ENCODE measurements at regions not wholly inside any gene's neighbourhood (a gene's known extent, or its start where the extent isn't known, plus 50 kb on each side); places are given as distances from the start of the nearest gene placed in this dataset.
"Not testable (repeated sequence)": the region's sequence is repeated elsewhere in the genome, so short reads cannot be mapped to it uniquely, and the experiment has no call there.

DNA sequence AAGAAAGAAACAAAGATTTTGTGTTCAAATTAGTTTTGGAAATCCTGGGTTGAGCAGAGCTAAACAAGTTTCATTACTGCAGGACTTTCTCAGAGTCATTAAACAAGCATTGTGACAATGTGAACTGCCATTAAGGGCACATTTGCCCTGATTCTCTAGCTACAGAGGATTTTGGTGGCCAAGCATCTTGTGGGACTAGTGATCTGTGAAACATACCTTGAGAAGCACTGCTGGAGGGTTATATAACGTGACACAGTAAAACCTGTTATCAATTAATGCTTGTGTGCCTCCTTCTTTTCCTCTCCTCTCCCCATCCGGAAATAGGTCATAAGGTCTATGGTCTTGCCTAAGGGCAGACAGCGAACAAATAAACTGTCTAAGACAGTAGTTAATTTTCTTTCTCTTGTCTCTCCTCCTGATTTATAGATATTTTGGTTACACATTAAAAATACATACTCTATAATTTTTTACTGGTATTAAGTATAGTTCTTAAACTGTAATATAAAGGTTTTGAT lies 167.3 kb upstream of the NANOGP8 start:
- Histone ChIP-seq H3K4me3 (ENCODE audit: insufficient read depth in 1 of 2, low read depth in 1 of 2, low read length in 2 of 2) (no peak overlapping the region), H3K23ac (ENCODE audit: low read length in 2 of 2) (no peak overlapping the region), H2AK5ac (ENCODE audit: low read length, severe bottlenecking) (no peak overlapping the region), H2BK15ac (ENCODE audit: low read depth, poor library complexity, severe bottlenecking) (no peak overlapping the region), H2AFZ (ENCODE audit: low read depth, low read length) (no peak overlapping the region), H3K4me1 (ENCODE audit: control insufficient read depth, insufficient read depth, low read depth, low read length) (peaks cover 1% of the 10 kb centered on the region), H3K14ac (ENCODE audit: low read length in 2 of 2) (no peak overlapping the region), H3K79me1 (replicated peaks; ENCODE audit: low read length, poor library complexity, severe bottlenecking) (no peaks in the 10 kb centered on the region), H3K4me2 (ENCODE audit: low read length, poor library complexity, severe bottlenecking) (no peak overlapping the region), H2BK12ac (ENCODE audit: low read length in 2 of 2) (no peak overlapping the region), H3K9ac (ENCODE audit: low read length) (no peak overlapping the region), H3K27me3 (ENCODE audit: control insufficient read depth in 1 of 2, insufficient read depth in 1 of 2, low read length in 2 of 2) (no peaks in the 10 kb centered on the region), H3K36me3 (ENCODE audit: control insufficient read depth in 1 of 2, insufficient read depth in 2 of 2, low read depth in 1 of 2, low read length in 2 of 2) (no peaks in the 10 kb centered on the region), H2BK120ac (ENCODE audit: low read depth, low read length) (no peak overlapping the region), H3K4ac (ENCODE audit: low read depth in 1 of 2, low read length in 2 of 2) (no peak overlapping the region), H3K27ac (ENCODE audit: low read length, poor library complexity, severe bottlenecking) (no peak overlapping the region), H4K8ac (ENCODE audit: low read length) (no peak overlapping the region), H3K9me3 (ENCODE audit: control insufficient read depth, low read length) (no peaks in the 10 kb centered on the region), H3K18ac (ENCODE audit: low read depth in 1 of 2, low read length in 2 of 2) (no peak overlapping the region), H2BK5ac (ENCODE audit: low read depth, low read length, poor library complexity, severe bottlenecking) (no peak overlapping the region), H4K91ac (ENCODE audit: low read length) (no peak overlapping the region)
- DNase-seq: no peak
- WGBS: 50% methylated on average over 1 of the region's 3 CpGs

DNA sequence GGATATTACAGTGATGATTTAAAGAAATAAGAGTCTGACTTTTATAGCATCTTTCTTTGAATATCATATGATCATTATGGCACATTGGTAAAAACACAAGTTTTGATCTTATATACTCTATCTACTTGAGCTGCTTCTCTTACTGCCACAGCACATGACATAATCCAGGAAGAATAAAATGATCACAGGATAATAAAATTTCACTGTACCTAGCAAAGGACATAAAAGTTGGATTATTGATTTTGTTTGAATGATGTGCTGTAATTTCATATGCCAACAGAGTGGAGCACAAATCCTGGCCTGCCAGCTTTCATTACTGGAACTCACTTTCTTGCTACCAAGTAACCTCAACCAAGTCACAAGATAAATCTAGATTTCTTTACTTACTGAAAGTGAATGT lies 162.1 kb upstream of the NANOGP8 start:
- no peak overlapping the region for H2BK15ac ChIP-seq (ENCODE audit: low read depth, poor library complexity, severe bottlenecking)
- no peaks in the 10 kb centered on the region for H3K4me1 ChIP-seq (ENCODE audit: control insufficient read depth, insufficient read depth, low read depth, low read length)
- H3K27me3 ChIP-seq (ENCODE audit: control insufficient read depth in 1 of 2, insufficient read depth in 1 of 2, low read length in 2 of 2): no peaks in the 10 kb centered on the region
- no peak overlapping the region for H2BK12ac ChIP-seq (ENCODE audit: low read length in 2 of 2)
- H3K18ac ChIP-seq (ENCODE audit: low read depth in 1 of 2, low read length in 2 of 2): no peak overlapping the region
- H4K91ac ChIP-seq (ENCODE audit: low read length): no peak overlapping the region
- no peaks in the 10 kb centered on the region for H3K79me1 ChIP-seq (replicated peaks; ENCODE audit: low read length, poor library complexity, severe bottlenecking)
- no peak overlapping the region for H2BK5ac ChIP-seq (ENCODE audit: low read depth, low read length, poor library complexity, severe bottlenecking)
- no peaks in the 10 kb centered on the region for H3K36me3 ChIP-seq (ENCODE audit: control insufficient read depth in 1 of 2, insufficient read depth in 2 of 2, low read depth in 1 of 2, low read length in 2 of 2)
- no peak overlapping the region for H3K4me3 ChIP-seq (ENCODE audit: insufficient read depth in 1 of 2, low read depth in 1 of 2, low read length in 2 of 2)
- H3K23ac ChIP-seq (ENCODE audit: low read length in 2 of 2): no peak overlapping the region
- no peak overlapping the region for H3K27ac ChIP-seq (ENCODE audit: low read length, poor library complexity, severe bottlenecking)
- no peak overlapping the region for H3K9ac ChIP-seq (ENCODE audit: low read length)
- H3K14ac ChIP-seq (ENCODE audit: low read length in 2 of 2): no peak overlapping the region
- no peak overlapping the region for H2AK5ac ChIP-seq (ENCODE audit: low read length, severe bottlenecking)
- H3K4me2 ChIP-seq (ENCODE audit: low read length, poor library complexity, severe bottlenecking): no peak overlapping the region
- no peak overlapping the region for H4K8ac ChIP-seq (ENCODE audit: low read length)
- H2AFZ ChIP-seq (ENCODE audit: low read depth, low read length): no peak overlapping the region
- H3K4ac ChIP-seq (ENCODE audit: low read depth in 1 of 2, low read length in 2 of 2): no peak overlapping the region
- DNase-seq: no peak
- no peak overlapping the region for H2BK120ac ChIP-seq (ENCODE audit: low read depth, low read length)
- no peaks in the 10 kb centered on the region for H3K9me3 ChIP-seq (ENCODE audit: control insufficient read depth, low read length)

DNA sequence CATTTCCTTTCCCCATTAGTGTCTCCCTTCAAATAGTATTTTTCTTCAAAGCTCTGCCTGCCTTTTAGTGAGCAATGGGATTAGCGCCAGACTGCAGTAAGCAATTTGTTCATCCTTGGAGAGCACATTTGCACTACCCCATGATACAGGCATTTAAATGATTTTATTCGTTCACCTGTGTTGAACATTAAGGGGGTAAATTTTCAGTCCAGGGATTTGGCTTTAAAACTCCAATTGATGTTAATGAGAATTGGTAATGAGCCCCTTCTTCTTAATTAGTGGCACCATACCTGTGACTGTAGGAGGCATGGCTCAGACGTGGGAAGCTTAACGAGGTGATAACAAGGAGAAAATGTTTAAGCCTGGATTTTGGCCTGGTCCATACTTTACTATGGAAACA lies 161.4 kb upstream of the NANOGP8 start:
- Histone ChIP-seq H3K23ac (ENCODE audit: low read length in 2 of 2) (no peak overlapping the region), H3K9me3 (ENCODE audit: control insufficient read depth, low read length) (no peaks in the 10 kb centered on the region), H3K4ac (ENCODE audit: low read depth in 1 of 2, low read length in 2 of 2) (no peak overlapping the region), H2AK5ac (ENCODE audit: low read length, severe bottlenecking) (no peak overlapping the region), H3K9ac (ENCODE audit: low read length) (no peak overlapping the region), H3K79me1 (replicated peaks; ENCODE audit: low read length, poor library complexity, severe bottlenecking) (no peaks in the 10 kb centered on the region), H3K18ac (ENCODE audit: low read depth in 1 of 2, low read length in 2 of 2) (no peak overlapping the region), H3K4me3 (ENCODE audit: insufficient read depth in 1 of 2, low read depth in 1 of 2, low read length in 2 of 2) (no peak overlapping the region), H4K91ac (ENCODE audit: low read length) (no peak overlapping the region), H3K27ac (ENCODE audit: low read length, poor library complexity, severe bottlenecking) (no peak overlapping the region), H2BK5ac (ENCODE audit: low read depth, low read length, poor library complexity, severe bottlenecking) (no peak overlapping the region), H2BK120ac (ENCODE audit: low read depth, low read length) (no peak overlapping the region), H2BK15ac (ENCODE audit: low read depth, poor library complexity, severe bottlenecking) (no peak overlapping the region), H2AFZ (ENCODE audit: low read depth, low read length) (no peak overlapping the region), H3K27me3 (ENCODE audit: control insufficient read depth in 1 of 2, insufficient read depth in 1 of 2, low read length in 2 of 2) (no peaks in the 10 kb centered on the region), H2BK12ac (ENCODE audit: low read length in 2 of 2) (no peak overlapping the region), H3K4me2 (ENCODE audit: low read length, poor library complexity, severe bottlenecking) (no peak overlapping the region), H3K14ac (ENCODE audit: low read length in 2 of 2) (no peak overlapping the region), H4K8ac (ENCODE audit: low read length) (no peak overlapping the region), H3K4me1 (ENCODE audit: control insufficient read depth, insufficient read depth, low read depth, low read length) (no peaks in the 10 kb centered on the region), H3K36me3 (ENCODE audit: control insufficient read depth in 1 of 2, insufficient read depth in 2 of 2, low read depth in 1 of 2, low read length in 2 of 2) (no peaks in the 10 kb centered on the region)
- 68% methylated on average over 4 of the region's 4 CpGs for WGBS
- DNase-seq: no peak

DNA sequence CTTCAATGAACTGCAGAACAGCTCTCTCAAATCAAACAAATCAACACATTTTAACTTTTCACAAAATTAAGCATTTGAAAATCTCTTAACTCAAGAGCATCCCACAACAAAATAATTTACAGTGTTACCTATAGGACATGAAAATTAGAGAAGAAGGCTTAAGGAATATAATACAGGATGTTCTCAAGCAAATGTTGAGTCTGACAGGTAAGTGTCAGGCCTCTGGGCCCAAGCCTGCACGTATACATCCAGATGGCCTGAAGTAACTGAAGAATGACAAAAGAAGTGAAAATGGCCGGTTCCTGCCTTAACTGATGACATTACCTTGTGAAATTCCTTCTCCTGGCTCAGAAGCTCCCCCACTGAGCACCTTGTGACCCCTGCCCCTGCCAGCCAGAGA lies 160.6 kb upstream of the NANOGP8 start:
- H3K23ac ChIP-seq (ENCODE audit: low read length in 2 of 2); H3K4me3 ChIP-seq (ENCODE audit: insufficient read depth in 1 of 2, low read depth in 1 of 2, low read length in 2 of 2); H2BK120ac ChIP-seq (ENCODE audit: low read depth, low read length); H3K4ac ChIP-seq (ENCODE audit: low read depth in 1 of 2, low read length in 2 of 2); H3K18ac ChIP-seq (ENCODE audit: low read depth in 1 of 2, low read length in 2 of 2); H3K9me3 ChIP-seq (ENCODE audit: control insufficient read depth, low read length); H3K27me3 ChIP-seq (ENCODE audit: control insufficient read depth in 1 of 2, insufficient read depth in 1 of 2, low read length in 2 of 2); H3K9ac ChIP-seq (ENCODE audit: low read length); H3K79me1 ChIP-seq (replicated peaks; ENCODE audit: low read length, poor library complexity, severe bottlenecking); H3K14ac ChIP-seq (ENCODE audit: low read length in 2 of 2); H3K4me1 ChIP-seq (ENCODE audit: control insufficient read depth, insufficient read depth, low read depth, low read length); H2BK12ac ChIP-seq (ENCODE audit: low read length in 2 of 2); H2BK15ac ChIP-seq (ENCODE audit: low read depth, poor library complexity, severe bottlenecking); H2AK5ac ChIP-seq (ENCODE audit: low read length, severe bottlenecking); H4K91ac ChIP-seq (ENCODE audit: low read length); H3K36me3 ChIP-seq (ENCODE audit: control insufficient read depth in 1 of 2, insufficient read depth in 2 of 2, low read depth in 1 of 2, low read length in 2 of 2); DNase-seq; H2AFZ ChIP-seq (ENCODE audit: low read depth, low read length); H3K4me2 ChIP-seq (ENCODE audit: low read length, poor library complexity, severe bottlenecking); H4K8ac ChIP-seq (ENCODE audit: low read length); H2BK5ac ChIP-seq (ENCODE audit: low read depth, low read length, poor library complexity, severe bottlenecking); H3K27ac ChIP-seq (ENCODE audit: low read length, poor library complexity, severe bottlenecking): not testable (repeated sequence)
- WGBS: 50% methylated on average over 2 of the region's 2 CpGs
